Stimulated activated CD4-positive, alpha-beta T cell treated with anti-CD3 and anti-CD28 coated beads, Interleukin-12 subunit alpha, Interleukin-12 subunit beta, amount 100 ng/mL, for 48 hours (primary cell): ENCODE measurements at regions not wholly inside any gene's neighbourhood (a gene's known extent, or its start where the extent isn't known, plus 50 kb on each side); places are given as distances from the start of the nearest gene placed in this dataset.
"Not testable (repeated sequence)": the region's sequence is repeated elsewhere in the genome, so short reads cannot be mapped to it uniquely, and the experiment has no call there.

Source experiments
- DNase-seq, 3 donors: peaks; one replicate each; pipeline ENCODE4 v3.0.0-alpha.2; 2020; ENCODE audit warnings: low read depth in 2 of 3, low spot score in 1 of 3

DNA sequence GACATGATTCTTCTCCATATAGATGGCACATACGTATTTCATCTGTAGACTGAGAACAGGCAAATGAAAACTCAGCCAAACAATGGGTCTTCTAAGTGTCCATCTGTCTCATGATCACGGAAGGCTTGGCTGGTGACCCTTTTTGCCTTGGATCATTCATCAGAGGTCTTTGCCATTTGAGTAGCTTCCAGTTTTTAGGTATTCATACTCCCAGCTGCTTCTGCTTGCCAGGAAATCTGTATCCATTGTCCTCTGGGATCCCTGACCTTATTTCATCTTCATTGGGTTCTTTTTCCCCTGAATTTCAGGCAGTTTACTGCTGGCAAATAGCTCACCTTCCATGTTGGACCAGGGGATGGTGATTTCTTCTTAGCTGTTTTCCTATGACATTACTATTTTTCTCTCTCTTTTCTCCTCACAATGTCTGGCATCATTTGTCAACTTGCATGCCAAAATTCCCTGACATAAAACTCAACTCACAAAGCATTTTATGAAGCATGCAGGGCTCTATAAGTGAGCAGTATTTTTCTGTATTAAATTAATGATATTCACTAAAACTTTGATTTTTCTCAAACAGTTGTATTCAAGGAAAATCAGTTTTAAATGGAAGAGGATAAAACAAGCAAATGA lies 241.2 kb downstream of the DNAJB9 start:
- no peak for DNase-seq

DNA sequence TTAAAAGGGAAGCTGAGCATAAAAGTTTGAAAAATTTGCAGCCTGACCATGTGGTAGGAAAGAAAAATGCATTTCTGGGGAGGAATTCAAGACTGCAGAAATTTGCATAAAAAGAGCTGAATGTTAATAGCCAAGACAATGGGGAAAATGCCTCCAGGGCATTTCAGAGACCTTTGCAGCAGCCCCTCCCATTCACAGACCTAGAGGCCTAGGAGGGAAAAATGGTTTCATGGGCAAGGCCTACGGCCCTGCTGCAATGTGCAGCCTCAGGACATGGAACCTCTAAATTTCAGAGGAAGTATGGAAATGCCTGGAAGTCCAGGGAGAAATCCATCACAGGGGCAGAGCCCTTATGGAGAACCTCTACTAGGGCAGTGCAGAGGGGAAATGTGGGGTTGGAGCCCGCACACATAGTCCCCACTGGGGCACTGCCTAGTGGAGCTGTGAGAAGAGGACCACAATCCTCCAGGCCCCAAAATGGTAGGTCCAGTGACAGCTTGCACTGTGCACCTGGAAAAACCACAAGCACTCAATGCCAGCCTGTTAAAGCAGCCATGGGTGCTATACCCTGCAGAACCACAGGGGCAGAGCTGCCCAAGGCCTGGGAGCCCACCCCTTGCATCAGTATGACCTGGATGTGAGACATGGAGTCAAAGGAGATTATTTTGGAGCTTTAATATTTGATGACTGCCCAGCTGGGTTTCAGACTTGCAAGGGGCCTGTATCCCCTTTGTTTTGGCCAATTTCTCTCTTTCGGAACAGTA lies 243.8 kb downstream of the DNAJB9 start:
- DNase-seq: no peak

DNA sequence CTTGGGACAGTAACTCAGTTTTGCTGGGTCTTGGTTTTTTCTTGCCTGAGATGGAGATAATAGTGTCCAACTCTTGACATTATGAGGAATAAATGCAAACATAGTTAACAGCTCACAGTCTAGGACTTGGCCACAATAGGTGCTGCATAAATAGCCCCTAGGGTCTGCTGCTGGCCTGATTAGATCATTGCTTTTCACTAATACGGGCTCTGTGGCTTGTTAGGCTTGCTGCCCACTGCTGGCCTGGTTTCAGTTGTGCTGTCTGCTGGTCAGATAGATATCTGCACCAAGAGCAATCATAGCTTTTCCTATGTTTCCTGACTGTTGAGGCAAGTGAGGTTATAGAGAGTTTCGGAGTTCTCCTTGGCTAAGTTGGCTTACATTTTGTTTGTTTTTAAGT lies 246.1 kb downstream of the DNAJB9 start:
- DNase-seq: no peak

DNA sequence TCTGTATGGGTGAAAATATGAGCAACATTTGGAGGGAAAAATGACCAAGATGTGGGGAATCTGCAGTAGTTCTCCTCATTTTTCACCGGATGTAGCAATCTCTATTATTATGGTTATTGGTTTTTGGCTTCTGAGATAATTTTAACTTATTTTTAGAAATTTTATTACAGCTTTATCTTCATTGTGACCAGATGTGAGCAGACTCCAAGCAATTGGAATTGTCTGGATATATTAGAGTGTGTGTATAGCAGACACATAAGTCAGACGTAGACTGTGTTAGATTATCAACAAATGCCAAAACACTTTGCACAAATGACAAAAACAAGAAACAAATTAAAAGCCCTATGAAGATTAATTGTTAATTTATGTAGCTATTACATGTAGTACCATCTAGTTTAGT lies 249.1 kb downstream of the DNAJB9 start:
- no peak for DNase-seq

DNA sequence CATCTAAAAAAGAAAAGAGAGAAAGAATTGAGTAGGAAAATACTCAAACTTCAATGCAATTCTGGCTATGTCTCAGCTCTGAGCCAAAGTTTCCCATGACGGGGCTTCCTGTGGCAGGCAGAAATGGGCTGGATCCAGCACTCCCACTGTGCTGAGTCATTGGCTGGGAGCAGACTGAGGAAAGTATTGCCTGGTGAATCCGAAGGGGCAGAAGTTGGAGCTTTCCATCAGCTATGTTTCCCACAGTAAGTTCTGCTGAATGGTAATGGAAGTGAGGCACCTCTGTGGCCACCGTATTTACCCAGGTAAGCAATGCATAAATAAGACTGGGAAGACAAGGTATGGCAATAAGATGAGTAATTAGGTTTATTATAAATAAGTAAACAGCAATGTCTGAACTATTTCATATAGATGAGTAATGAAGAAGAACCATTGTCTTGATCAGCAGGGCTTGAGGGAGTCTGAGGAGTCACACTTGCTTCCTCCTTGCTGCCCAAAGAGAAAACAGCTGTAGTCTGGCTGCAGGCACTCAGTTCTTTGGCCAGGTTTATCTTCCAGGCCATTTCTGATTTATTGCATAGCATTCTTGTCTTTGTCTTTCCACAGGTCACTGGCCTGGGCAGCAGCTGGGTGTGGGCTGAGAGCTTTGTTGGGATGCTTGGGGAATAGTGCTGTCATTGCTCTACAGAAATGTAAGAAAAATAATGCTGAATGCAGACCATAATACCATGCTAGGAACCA lies 255.3 kb downstream of the DNAJB9 start:
- DNase-seq: no peak

DNA sequence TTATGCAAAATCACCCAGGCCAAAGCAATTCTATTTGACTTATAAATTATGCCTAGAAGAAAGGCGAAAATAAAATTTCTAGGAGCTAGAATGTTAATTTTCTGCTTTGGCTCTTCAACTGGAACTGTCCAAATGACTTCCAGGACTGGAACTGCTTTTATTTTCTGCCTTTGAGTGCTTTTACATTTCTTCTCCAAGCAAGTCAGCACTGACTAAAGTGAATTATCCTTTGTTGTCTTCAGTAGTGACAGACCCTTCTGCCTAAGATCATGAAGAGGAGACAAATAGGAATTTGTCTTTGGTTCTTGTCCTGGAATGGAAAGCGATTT lies 255.9 kb downstream of the DNAJB9 start:
- DNase-seq: no peak

DNA sequence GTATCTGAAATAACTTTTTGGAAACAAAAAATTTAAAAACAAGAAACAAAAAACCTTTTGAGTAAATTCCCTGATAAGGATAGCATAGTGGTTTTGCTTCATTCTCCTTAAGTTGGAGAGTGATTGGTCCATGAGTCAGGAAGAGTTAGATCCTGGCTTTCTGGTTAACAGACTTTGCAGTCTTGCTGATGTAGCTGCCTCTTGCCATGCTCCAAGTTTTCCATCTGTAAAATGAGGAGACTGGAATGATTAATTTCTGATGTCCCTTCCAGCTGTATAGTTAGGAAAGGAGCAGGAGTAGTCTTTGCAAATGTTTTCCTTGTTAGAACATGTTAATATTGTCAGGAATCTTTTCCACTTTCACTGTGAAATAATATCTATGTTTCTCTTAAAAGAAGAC lies 266.6 kb downstream of the DNAJB9 start:
- DNase-seq: no peak

DNA sequence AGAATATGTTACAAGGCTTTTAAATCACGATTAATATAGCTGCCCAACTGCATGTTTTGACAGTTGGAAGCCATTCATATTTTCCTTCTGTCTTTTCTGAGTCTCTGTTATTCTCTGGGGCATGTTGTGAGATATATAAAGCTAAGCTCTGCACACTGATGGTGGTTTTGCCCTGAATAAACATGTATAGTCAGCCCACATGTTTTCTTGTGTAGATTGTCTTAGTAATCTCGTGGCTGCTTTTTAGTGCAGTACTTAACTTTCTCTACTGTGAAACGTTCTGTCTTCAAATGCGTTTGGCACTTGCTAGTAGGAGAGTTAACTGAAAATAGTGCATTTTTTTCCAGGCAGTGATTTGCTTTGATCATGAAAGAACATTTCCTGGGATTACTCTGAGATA lies 268.5 kb downstream of the DNAJB9 start:
- no peak for DNase-seq

DNA sequence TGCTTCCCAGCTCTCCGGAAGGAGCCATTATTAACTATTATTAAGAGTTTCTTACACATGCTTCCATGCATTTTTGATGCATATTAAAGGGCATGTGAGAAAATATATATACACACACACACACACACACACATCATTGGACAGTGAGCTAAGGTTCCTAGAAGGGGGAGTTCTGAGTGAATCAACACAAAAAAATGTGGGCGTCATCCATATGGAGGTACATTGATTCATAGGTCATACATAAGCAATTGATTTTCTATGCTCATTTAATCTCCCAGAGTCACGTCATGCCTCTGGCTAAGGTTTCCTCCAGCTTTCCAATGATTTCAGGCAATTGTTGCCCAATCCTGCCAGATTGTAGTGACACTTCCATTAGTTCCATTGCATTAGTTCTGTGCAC lies 269.4 kb downstream of the DNAJB9 start:
- no peak for DNase-seq

DNA sequence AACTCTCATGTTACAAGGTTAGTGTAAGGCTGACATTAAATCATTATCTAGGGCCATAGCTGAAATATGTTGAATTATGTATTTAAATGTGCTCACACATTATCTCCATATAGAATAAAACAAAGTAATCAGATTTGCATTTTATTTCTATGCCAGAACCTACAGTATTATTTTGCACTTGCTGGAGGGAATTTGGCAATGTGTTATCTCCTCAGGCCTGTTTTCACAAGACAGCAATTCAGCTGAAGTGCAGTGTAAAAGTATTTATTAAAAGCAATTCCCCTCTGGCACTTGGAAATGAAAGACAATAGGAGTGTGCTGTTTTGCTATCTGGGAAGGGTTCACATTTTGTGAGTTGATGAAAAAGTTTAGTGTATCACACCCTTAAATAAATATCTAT lies 276.3 kb downstream of the DNAJB9 start:
- no peak for DNase-seq

DNA sequence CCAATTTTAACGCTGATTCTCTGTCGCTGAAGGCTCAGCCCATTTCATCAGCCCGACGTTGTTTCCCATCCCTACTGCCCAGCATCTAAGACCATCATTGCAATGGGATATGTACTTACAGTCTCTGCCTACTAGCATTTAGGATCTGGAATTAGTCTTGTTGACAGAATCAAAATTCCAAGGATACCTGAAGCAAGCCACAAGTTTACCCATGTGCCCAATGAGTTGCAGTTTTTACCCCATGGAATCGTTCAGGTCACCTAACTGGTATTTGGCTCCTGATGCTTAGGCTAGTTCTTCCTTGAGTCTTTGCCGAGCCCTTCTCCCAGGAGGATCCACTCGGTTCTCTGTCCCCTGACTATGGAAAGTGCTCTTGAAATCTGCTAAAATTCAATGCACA lies 276.8 kb downstream of the DNAJB9 start:
- no peak for DNase-seq

DNA sequence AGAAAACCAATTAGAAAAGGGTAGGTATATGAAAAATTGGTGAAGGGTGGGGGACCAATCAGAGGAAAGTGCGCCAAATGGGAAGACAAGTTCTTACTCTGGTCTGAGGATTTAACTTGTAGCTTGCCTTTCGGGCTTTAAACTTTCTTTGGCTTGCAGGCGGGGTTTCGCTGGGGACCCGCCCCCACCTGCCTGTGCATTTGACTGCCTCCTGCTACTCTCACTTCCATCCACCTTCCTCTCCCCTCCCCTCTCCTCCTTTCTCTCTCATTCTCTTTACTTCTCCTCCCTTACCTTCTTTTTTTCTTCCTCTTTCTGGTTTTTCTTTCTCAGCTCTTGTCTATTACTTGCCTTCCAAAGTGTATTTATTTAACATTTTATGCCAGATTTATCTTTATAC lies 278.8 kb downstream of the DNAJB9 start:
- DNase-seq: no peak

DNA sequence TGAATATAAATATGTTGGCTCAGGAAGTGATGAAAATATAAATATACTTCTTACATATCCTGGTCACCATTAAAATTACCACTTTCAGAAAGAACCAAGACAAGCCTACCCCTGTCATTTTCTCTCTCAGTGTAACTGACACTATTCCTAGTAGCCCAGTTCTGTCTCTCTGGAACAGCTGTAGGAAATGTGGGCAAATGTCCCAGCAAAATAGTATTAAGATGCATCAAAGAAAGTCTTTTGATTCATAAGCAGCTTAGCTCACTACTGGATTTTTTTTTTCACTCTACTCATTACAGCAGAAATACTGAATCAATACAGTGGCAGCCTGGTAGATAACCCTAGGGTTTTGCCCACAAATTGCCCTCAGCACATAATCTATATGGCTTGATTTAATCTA lies 290.9 kb downstream of the DNAJB9 start:
- no peak for DNase-seq

DNA sequence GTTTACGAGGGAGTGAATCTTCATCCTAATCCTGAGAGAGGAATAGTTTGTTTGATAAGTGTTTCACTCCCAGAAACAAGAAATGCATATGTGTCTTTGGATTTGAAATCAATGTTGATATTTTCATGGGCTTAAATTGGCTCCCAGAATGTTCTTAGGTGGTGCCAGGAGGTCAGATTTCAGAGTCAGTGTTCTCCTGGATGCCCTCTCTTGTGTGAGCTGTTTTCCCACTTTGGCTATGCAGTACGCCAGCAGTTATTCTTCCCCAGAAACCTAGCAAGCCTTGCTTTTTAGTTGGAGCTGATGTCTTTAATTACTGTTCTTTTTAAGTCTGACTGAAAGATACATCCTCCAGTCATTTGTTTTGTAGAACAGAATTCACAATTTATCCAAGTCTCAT lies 291.4 kb downstream of the DNAJB9 start:
- DNase-seq: no peak

DNA sequence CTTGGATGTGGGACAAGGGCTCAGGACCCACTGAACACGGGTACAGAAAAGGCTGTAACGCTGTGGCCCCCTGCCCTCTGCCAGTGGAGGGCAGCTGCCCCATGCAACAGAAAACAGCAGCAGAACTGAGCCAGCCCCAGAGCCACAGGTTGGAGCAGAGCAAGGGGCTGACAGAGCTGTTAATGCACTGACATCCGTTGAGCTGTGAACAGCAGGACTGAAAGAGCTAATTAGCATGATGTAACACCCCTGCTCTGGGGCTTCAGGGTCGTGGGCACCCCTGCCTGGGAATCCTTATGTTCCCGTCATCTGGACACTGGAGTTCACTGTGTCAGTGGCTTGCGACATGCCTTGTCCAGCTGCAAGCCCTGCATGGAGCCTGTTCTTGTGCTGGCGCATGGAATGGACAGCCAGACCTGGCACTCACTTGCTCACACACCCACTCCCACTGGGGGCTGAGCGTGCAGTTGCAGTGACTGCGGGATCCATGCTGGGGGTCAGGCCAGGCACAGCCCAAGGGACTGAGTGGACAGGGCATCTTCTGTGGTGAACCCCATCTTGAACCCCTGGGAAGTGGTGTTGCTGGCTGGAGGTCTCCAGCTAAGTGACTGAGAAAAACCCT lies 293.7 kb downstream of the DNAJB9 start:
- no peak for DNase-seq

DNA sequence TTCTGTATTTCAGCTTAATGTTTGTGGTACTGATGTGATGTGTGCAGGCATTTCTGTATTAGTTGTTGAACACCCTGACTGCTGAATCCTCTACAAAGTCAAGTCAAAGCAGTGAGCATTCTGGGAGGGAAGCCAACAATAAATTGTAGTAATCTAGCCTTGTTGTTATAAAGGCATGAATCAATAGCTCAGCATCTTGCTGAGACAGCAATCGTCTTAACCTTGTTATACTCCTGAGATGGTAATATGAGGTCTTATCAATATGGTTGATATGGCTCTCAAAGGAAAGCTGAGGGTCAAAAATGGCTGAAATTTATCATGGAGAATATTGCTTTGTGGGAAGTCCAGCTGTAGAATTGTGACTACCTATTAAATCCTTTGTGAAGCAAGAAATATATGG lies 299.4 kb downstream of the DNAJB9 start:
- no peak for DNase-seq

DNA sequence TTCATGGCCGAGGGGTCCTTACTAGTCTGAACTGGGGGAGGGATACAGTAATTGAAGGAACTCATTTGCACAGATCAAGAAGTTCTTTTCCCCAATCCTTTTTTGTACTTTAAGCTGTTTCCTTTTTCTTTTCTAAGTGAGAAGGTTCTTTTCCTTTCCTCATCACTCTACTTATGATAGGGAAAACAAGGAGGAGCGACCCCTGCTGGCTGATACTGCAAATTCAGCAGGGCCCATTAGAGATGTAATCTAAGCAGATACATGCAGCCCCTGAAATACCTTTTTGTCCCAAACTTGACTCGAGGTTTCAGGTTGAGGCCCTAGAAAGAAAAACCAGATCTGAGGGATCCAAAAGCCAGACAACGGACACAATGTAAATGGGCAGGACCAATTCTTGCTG lies 305.5 kb downstream of the DNAJB9 start:
- no peak for DNase-seq

DNA sequence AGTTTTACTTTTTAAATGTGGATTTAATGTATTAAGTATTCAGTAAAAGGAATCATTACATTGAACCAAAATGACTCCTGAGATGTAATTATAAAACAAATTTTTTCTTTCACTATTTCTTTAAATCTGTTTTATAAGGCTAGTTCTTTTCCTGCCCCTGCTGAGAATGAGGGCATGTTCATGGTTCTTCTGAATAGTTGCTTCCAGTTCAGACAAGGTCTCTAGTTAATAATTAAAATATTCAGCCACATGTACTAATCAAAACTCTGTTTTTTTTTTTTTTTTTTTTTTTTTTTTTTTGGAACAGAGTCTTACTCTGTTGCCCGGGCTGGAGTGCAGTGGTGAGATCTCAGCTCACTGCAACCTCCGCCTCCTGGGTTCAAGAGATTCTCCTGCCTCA lies 321.2 kb downstream of the DNAJB9 start:
- no peak for DNase-seq

DNA sequence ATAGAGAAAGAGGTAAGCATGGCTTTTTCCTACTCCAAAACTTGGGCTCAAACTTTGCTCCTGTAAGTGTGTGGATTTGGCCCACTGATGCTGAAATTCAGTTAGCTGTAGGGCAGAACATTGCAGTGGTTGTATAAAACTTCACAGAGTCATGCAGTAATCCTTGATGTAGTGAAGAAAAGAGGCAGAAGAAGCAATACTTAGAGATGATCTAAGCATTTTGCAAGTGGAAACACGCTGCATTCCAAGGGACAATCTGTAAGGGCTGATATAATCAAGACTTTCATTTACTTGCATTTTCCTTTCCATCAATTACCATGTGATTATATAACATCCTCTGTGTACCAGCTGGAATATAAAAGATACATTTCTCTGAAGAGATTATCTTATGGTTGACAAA lies 338.8 kb downstream of the DNAJB9 start:
- no peak for DNase-seq

DNA sequence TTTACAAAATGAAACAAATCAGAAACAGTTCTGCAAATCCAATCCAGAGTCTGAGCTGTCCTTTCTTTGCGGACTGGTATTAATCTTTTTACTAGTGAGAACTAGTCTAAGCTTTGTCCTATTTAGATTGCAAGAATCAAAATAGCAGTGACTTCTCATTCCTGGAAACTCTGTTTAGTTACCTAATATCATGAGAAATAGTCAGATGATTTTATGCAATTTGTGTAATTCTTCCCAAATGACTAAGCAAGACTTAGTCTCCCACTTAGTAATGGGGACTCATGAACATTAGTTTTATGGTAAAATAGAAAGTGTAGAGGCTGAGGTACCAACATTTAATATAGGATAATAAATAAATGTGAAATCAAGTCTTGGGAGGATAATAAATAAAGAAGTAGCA lies 341.3 kb downstream of the DNAJB9 start:
- no peak for DNase-seq

DNA sequence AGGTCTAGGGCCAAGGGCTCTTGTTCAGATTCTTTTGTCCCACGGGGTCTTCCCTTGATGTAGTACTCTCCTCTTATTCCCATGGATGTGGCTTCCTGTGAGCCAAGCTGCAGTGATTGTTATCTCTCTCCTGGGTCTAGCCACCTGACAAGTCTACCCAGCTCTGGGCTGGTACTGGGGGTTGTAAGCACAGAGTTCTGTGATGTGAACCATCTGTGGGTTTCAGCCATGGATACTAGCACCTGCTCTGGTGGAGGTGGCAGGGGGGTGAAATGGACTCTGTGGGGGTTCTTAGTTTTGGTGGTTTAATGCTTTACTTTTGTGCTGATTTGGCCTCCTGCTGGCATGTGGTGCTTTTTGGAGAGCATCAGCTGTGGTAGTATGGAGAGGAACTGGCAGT lies 350.8 kb downstream of the DNAJB9 start:
- DNase-seq: no peak

DNA sequence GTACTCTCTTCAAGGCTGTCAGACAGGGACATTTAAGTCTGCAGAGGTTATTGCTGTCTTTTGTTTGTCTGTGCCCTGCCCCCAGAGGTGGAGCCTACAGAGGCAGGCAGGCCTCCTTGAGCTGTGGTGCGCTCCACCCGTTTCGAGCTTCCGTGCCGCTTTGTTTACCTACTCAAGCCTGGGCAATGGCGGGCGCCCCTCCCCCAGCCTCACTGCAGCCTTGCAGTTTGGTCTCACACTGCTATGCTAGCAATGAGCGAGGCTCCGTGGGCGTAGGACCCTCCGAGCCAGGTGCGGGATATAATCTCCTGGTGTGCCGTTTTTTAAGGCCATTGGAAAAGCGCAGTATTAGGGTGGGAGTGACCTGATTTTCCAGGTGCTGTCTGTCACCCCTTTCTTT lies 373.4 kb downstream of the DNAJB9 start:
- DNase-seq: not testable (repeated sequence)
